HEK293 (cell line): ENCODE measurements at regions not wholly inside any gene's neighbourhood (a gene's known extent, or its start where the extent isn't known, plus 50 kb on each side); places are given as distances from the start of the nearest gene placed in this dataset.

ENCODE experiments used
- CTCF ChIA-PET: fragments of 350-600 bp; formaldehyde crosslinking; extraction: SDS; loops from one replicate; lab custom pipeline; 2021; ENCODE audit warnings: antibody characterized with exemption; lab: Yijun Ruan, JAX
- POLR2A ChIA-PET: fragments of 300-600 bp; formaldehyde crosslinking; extraction: SDS; loops from one replicate; lab custom pipeline; 2020; ENCODE audit warnings: antibody characterized with exemption, inconsistent platforms; lab: Yijun Ruan, JAX
- H3K27ac ChIP-seq: fragments of 200-500 bp; sonication (Bioruptor generic); 2 replicates; pipeline ENCODE4 v1.5.1; 2014; ENCODE audit warnings: low read depth, low read length, control low read depth, inconsistent platforms; ENCODE audit errors: extremely low read depth
- H3K36me3 ChIP-seq, 2 experiments: fragments of 200-500 bp in 1 of 2; sonication (Bioruptor generic) in 1 of 2; 1 replicate in 1 of 2; 2 replicates in 1 of 2; pipeline ENCODE4 v1.5.1; 2014 to 2017; ENCODE audit warnings: inconsistent platforms in 2 of 2, low read length in 2 of 2; ENCODE audit not compliant: control insufficient read depth in 2 of 2, insufficient read depth in 1 of 2
- H3K4me1 ChIP-seq: fragments of 200-500 bp; sonication (Bioruptor generic); 2 replicates; pipeline ENCODE4 v1.5.1; 2014; ENCODE audit warnings: mild to moderate bottlenecking, low read length, inconsistent platforms; ENCODE audit not compliant: control insufficient read depth, insufficient read depth
- H3K4me3 ChIP-seq: 2 replicates; pipeline ENCODE4 v1.5.1; 2011; ENCODE audit warnings: low read depth, mild to moderate bottlenecking, control low read depth, low read length, moderate library complexity
- H3K9me3 ChIP-seq: fragments of 200-500 bp; sonication (Bioruptor generic); 2 replicates; pipeline ENCODE4 v1.5.1; 2014; ENCODE audit warnings: low read depth, low read length, inconsistent platforms; ENCODE audit not compliant: control insufficient read depth, insufficient read depth
- BCL11B ChIP-seq: fragments of 450-650 bp; formaldehyde crosslinking; IDR thresholded peaks from 2 replicates; pipeline ENCODE4 v1.5.1; 2016; ENCODE audit warnings: low read depth, missing biosample characterization, missing genetic modification characterization
- FEZF1 ChIP-seq: fragments of 450-650 bp; formaldehyde crosslinking; IDR thresholded peaks from 2 replicates; pipeline ENCODE4 v1.5.1; 2016; ENCODE audit warnings: missing biosample characterization, missing genetic modification characterization
- GLI2 ChIP-seq: fragments of 450-650 bp; formaldehyde crosslinking; IDR thresholded peaks from 2 replicates; pipeline ENCODE4; 2017; ENCODE audit warnings: missing biosample characterization, missing genetic modification characterization, low read depth, borderline replicate concordance
- KLF10 ChIP-seq: fragments of 450-650 bp; IDR thresholded peaks from 2 replicates; pipeline ENCODE4 v1.5.1; 2018; ENCODE audit warnings: missing biosample characterization, mild to moderate bottlenecking, missing genetic modification characterization
- KLF7 ChIP-seq: fragments of 450-650 bp; formaldehyde crosslinking; IDR thresholded peaks from 2 replicates; pipeline ENCODE4 v1.5.1; 2016; ENCODE audit warnings: missing biosample characterization, missing genetic modification characterization, borderline replicate concordance
- SETDB1 ChIP-seq: IDR thresholded peaks from one replicate; pipeline ENCODE4 v1.6.1; 2017; ENCODE audit warnings: mild to moderate bottlenecking, low read length, moderate library complexity, mixed read lengths; ENCODE audit not compliant: insufficient read length
- SP3 ChIP-seq: fragments of 450-650 bp; formaldehyde crosslinking; IDR thresholded peaks from 2 replicates; pipeline ENCODE4 v1.5.1; 2016; ENCODE audit warnings: missing biosample characterization, missing genetic modification characterization
- ZBTB49 ChIP-seq: fragments of 450-650 bp; formaldehyde crosslinking; IDR thresholded peaks from 2 replicates; pipeline ENCODE4 v1.5.1; 2016; ENCODE audit warnings: missing biosample characterization, missing genetic modification characterization, low read depth
- ZBTB7A ChIP-seq: fragments of 450-650 bp; formaldehyde crosslinking; IDR thresholded peaks from 2 replicates; pipeline ENCODE4 v1.5.1; 2016; ENCODE audit warnings: low read depth, missing biosample characterization, missing genetic modification characterization
- ZBTB8A ChIP-seq: fragments of 450-650 bp; formaldehyde crosslinking; IDR thresholded peaks from 2 replicates; pipeline ENCODE4 v1.5.1; 2016; ENCODE audit warnings: missing biosample characterization, missing genetic modification characterization
- ZFP41 ChIP-seq: fragments of 450-650 bp; formaldehyde crosslinking; IDR thresholded peaks from 2 replicates; pipeline ENCODE4 v1.5.1; 2016; ENCODE audit warnings: missing biosample characterization, missing genetic modification characterization, borderline replicate concordance
- ZNF114 ChIP-seq: fragments of 450-650 bp; formaldehyde crosslinking; IDR thresholded peaks from 2 replicates; pipeline ENCODE4 v1.5.0; 2017; ENCODE audit warnings: missing biosample characterization, missing genetic modification characterization
- ZNF155 ChIP-seq: fragments of 450-650 bp; formaldehyde crosslinking; IDR thresholded peaks from 2 replicates; pipeline ENCODE4 v1.5.1; 2016; ENCODE audit warnings: missing biosample characterization, missing genetic modification characterization
- ZNF157 ChIP-seq: fragments of 450-650 bp; formaldehyde crosslinking; IDR thresholded peaks from 2 replicates; pipeline ENCODE4 v1.5.1; 2016; ENCODE audit warnings: missing biosample characterization, missing genetic modification characterization
- ZNF169 ChIP-seq: fragments of 450-650 bp; formaldehyde crosslinking; IDR thresholded peaks from 2 replicates; pipeline ENCODE4 v1.5.1; 2016; ENCODE audit warnings: missing biosample characterization, missing genetic modification characterization
- ZNF2 ChIP-seq: fragments of 450-650 bp; formaldehyde crosslinking; IDR thresholded peaks from 2 replicates; pipeline ENCODE4 v1.5.1; 2016; ENCODE audit warnings: missing biosample characterization, missing genetic modification characterization
- ZNF221 ChIP-seq: fragments of 450-650 bp; formaldehyde crosslinking; IDR thresholded peaks from 2 replicates; pipeline ENCODE4 v1.5.1; 2017; ENCODE audit warnings: missing biosample characterization, missing genetic modification characterization, borderline replicate concordance
- ZNF24 ChIP-seq: fragments of 450-650 bp; formaldehyde crosslinking; IDR thresholded peaks from 2 replicates; pipeline ENCODE4 v1.5.1; 2016; ENCODE audit warnings: missing biosample characterization, missing genetic modification characterization
- ZNF404 ChIP-seq: fragments of 450-650 bp; formaldehyde crosslinking; IDR thresholded peaks from 2 replicates; pipeline ENCODE4 v1.5.1; 2017; ENCODE audit warnings: missing biosample characterization, missing genetic modification characterization
- ZNF530 ChIP-seq: fragments of 450-650 bp; formaldehyde crosslinking; IDR thresholded peaks from 2 replicates; pipeline ENCODE4 v1.5.1; 2016; ENCODE audit warnings: low read depth, missing biosample characterization, missing genetic modification characterization
- ZNF555 ChIP-seq: fragments of 450-650 bp; formaldehyde crosslinking; conservative IDR thresholded peaks from 2 replicates; pipeline ENCODE4 v1.5.1; 2017; ENCODE audit warnings: missing biosample characterization, mild to moderate bottlenecking, missing genetic modification characterization, inconsistent platforms
- ZNF585B ChIP-seq: fragments of 450-650 bp; formaldehyde crosslinking; IDR thresholded peaks from 2 replicates; pipeline ENCODE4 v1.5.1; 2016; ENCODE audit warnings: missing biosample characterization, missing genetic modification characterization
- ZNF692 ChIP-seq: fragments of 450-650 bp; formaldehyde crosslinking; IDR thresholded peaks from 2 replicates; pipeline ENCODE4 v1.5.1; 2016; ENCODE audit warnings: missing biosample characterization, missing genetic modification characterization
- ZNF76 ChIP-seq: fragments of 450-650 bp; formaldehyde crosslinking; IDR thresholded peaks from 2 replicates; pipeline ENCODE4; 2016; ENCODE audit warnings: low read depth, missing biosample characterization, missing genetic modification characterization, borderline replicate concordance
- ZNF785 ChIP-seq: fragments of 450-650 bp; formaldehyde crosslinking; IDR thresholded peaks from 2 replicates; pipeline ENCODE4 v1.5.1; 2016; ENCODE audit warnings: missing biosample characterization, missing genetic modification characterization
- ZSCAN18 ChIP-seq: fragments of 450-650 bp; formaldehyde crosslinking; IDR thresholded peaks from 2 replicates; pipeline ENCODE4 v1.5.1; 2016; ENCODE audit warnings: missing biosample characterization, missing genetic modification characterization
- TF ChIP-seq, protein P1 (sequence below): fragments of 450-650 bp; formaldehyde crosslinking; IDR thresholded peaks from 2 replicates; pipeline ENCODE4 v1.5.1; 2016; ENCODE audit warnings: missing biosample characterization, missing genetic modification characterization
- TF ChIP-seq, protein P2 (sequence below): fragments of 450-650 bp; formaldehyde crosslinking; IDR thresholded peaks from 2 replicates; pipeline ENCODE4 v1.5.1; 2016; ENCODE audit warnings: missing biosample characterization, missing genetic modification characterization

- H3K4me3 ChIP-seq, result no peak overlapping the region
- POLR2A ChIA-PET, result no interaction called here
- CTCF ChIA-PET, result no interaction called here
Measured at GRCh38 chr5:2602451-2603271, 148.8 kb downstream of the IRX2 start.

DNA sequence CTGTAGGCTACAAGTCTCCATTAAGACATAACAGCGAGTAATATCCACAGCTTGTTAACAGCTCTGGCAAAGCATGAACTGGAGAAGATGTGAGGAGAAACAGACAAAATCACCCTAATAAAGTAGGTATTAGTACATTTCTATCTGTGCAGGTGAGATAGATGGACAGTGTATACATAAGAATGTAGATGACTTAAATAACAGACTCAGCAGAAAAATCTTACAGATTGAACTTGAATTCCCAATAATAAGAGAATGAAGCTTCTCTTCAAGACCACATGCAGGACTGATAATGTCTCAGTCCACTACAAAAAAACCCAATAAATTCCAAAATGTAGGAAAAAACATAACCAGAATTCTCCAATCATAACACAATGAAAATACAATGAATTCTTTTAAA lies 153.0 kb downstream of the IRX2 start:
- H3K9me3 ChIP-seq, result no peaks in the 10 kb centered on the region
- H3K4me3 ChIP-seq, result no peak overlapping the region
- no peak overlapping the region for H3K27ac ChIP-seq
- ChIA-PET CTCF (no interaction called here), POLR2A (interaction anchor here (0.7 kb wide), 1 partner anchor 681 kb away, joined by 4 read pairs; no protein-coding TSS in a partner anchor)
- no peaks in the 10 kb centered on the region for H3K4me1 ChIP-seq
- H3K36me3 ChIP-seq, result no peaks in the 10 kb centered on the region
- TF ChIP-seq ZSCAN18 (tag by site-specific recombination) (no peak), SP3 (tag by site-specific recombination) (no peak), ZNF76 (no peak), ZBTB8A (tag by site-specific recombination) (no peak), ZNF785 (tag by site-specific recombination) (no peak), ZNF24 (no peak), ZNF530 (tag by site-specific recombination) (no peak), GLI2 (tag by site-specific recombination) (no peak), ZFP41 (tag by site-specific recombination) (no peak), ZNF157 (tag by site-specific recombination) (no peak), ZNF221 (tag by site-specific recombination) (no peak)
- TF ChIP-seq, protein P1, sequence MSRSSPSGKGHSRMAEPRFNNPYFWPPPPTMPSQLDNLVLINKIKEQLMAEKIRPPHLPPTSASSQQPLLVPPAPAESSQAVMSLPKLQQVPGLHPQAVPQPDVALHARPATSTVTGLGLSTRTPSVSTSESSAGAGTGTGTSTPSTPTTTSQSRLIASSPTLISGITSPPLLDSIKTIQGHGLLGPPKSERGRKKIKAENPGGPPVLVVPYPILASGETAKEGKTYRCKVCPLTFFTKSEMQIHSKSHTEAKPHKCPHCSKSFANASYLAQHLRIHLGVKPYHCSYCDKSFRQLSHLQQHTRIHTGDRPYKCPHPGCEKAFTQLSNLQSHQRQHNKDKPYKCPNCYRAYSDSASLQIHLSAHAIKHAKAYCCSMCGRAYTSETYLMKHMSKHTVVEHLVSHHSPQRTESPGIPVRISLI (tag by site-specific recombination), result no peak

More at GRCh38 chr5:2602451-2603271, 148.8 kb downstream of the IRX2 start:
- no peak overlapping the region for H3K27ac ChIP-seq
- TF ChIP-seq ZNF585B, result no peak
- no peak for TF ChIP-seq ZBTB49 (tag by site-specific recombination)
- no peak for TF ChIP-seq BCL11B
- TF ChIP-seq KLF7 (tag by site-specific recombination), result no peak
- no peak for TF ChIP-seq ZBTB7A (tag by site-specific recombination)
- no peak for TF ChIP-seq SETDB1
- no peak for TF ChIP-seq ZNF155 (tag by site-specific recombination)
- TF ChIP-seq ZNF2, result no peak
- TF ChIP-seq ZNF692 (tag by site-specific recombination), result no peak
- TF ChIP-seq ZNF404 (tag by site-specific recombination), result no peak
- TF ChIP-seq, protein P2, sequence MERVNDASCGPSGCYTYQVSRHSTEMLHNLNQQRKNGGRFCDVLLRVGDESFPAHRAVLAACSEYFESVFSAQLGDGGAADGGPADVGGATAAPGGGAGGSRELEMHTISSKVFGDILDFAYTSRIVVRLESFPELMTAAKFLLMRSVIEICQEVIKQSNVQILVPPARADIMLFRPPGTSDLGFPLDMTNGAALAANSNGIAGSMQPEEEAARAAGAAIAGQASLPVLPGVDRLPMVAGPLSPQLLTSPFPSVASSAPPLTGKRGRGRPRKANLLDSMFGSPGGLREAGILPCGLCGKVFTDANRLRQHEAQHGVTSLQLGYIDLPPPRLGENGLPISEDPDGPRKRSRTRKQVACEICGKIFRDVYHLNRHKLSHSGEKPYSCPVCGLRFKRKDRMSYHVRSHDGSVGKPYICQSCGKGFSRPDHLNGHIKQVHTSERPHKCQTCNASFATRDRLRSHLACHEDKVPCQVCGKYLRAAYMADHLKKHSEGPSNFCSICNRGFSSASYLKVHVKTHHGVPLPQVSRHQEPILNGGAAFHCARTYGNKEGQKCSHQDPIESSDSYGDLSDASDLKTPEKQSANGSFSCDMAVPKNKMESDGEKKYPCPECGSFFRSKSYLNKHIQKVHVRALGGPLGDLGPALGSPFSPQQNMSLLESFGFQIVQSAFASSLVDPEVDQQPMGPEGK, result no peak
- TF ChIP-seq FEZF1 (tag by site-specific recombination), result no peak
- TF ChIP-seq ZNF114, result no peak
- no peak for TF ChIP-seq KLF10 (tag by site-specific recombination)
- TF ChIP-seq ZNF555 (tag by site-specific recombination), result no peak
- no peak for TF ChIP-seq ZNF169 (tag by site-specific recombination)
- H3K4me1 ChIP-seq, result no peaks in the 10 kb centered on the region
- no peaks in the 10 kb centered on the region for H3K36me3 ChIP-seq
- no peaks in the 10 kb centered on the region for H3K9me3 ChIP-seq
